Keratinocyte (primary cell): ENCODE measurements at regions not wholly inside any gene's neighbourhood (a gene's known extent, or its start where the extent isn't known, plus 50 kb on each side); places are given as distances from the start of the nearest gene placed in this dataset.

Experiments used
- EZH2 ChIP-seq: IDR thresholded peaks from one replicate; pipeline ENCODE4 v1.6.1; 2012; ENCODE audit warnings: inconsistent platforms, mild to moderate bottlenecking, low read length, moderate library complexity
- TF ChIP-seq, protein P1 (sequence below), 3 experiments: IDR thresholded peaks in 1 of 3; conservative IDR thresholded peaks in 1 of 3; optimal IDR thresholded peaks in 1 of 3; 2 replicates in 2 of 3; 3 replicates in 1 of 3; pipeline versions ENCODE3 to v1.5.1; 2011; ENCODE audit warnings: low read length in 3 of 3, mild to moderate bottlenecking in 3 of 3, moderate library complexity in 2 of 3, control low read depth in 1 of 3, inconsistent platforms in 1 of 3; ENCODE audit not compliant: insufficient read depth in 2 of 3; ENCODE audit errors: extremely low read depth in 1 of 3

DNA sequence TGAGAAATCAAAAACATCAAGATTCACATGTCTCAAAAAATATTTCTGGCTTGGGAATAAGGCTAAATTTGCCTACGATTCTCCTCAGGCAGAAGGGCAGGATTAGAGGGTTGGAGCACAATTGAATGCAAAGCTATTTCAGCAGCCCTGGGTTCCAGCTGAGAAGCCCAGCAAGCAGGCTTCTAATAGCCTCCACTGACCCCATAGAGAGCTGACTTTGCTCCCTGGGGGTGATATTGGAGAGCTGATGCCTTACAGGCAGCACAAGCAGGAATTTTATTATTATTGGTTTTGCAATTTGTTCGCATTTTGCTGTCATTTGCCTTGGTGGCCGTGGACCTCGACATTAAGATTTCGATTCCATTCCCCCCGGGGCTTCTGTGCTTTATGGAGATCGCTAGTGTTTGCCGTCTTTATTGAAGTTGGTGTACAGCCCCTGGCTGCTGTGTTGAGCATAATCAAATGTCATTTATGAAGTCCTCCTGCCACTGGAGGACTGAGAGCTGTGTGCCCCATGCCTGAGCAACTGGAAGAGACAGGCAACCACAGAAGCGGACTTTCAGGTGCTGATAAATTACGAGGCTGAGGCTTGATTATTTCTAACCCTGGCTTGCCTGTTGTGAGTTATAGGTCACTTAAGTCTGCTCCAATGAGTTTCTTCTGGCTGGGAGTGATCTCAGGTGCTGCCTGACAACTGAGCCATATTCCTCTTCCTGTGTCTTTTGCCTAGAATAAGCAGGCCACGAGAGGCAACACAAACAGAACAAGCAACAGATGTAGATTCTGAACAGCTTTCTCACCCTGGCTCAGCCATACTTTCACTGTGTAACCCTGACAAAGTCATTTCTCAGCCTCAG lies 518.4 kb upstream of the CAMK1G start:
- TF ChIP-seq, protein P1, sequence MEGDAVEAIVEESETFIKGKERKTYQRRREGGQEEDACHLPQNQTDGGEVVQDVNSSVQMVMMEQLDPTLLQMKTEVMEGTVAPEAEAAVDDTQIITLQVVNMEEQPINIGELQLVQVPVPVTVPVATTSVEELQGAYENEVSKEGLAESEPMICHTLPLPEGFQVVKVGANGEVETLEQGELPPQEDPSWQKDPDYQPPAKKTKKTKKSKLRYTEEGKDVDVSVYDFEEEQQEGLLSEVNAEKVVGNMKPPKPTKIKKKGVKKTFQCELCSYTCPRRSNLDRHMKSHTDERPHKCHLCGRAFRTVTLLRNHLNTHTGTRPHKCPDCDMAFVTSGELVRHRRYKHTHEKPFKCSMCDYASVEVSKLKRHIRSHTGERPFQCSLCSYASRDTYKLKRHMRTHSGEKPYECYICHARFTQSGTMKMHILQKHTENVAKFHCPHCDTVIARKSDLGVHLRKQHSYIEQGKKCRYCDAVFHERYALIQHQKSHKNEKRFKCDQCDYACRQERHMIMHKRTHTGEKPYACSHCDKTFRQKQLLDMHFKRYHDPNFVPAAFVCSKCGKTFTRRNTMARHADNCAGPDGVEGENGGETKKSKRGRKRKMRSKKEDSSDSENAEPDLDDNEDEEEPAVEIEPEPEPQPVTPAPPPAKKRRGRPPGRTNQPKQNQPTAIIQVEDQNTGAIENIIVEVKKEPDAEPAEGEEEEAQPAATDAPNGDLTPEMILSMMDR (optimal IDR thresholded peaks at IDR 0.05 in 1 of 3, IDR thresholded peaks at IDR 0.05 in 1 of 3, conservative IDR thresholded peaks at IDR 0.05 in 1 of 3; ENCODE audit: extremely low read depth in 1 of 3, insufficient read depth in 2 of 3, low read length in 3 of 3): no peak
- no peak for TF ChIP-seq EZH2
